Panc1 (cell line): ENCODE measurements at regions not wholly inside any gene's neighbourhood (a gene's known extent, or its start where the extent isn't known, plus 50 kb on each side); places are given as distances from the start of the nearest gene placed in this dataset.

Experiments
- POLR2AphosphoS5 ChIP-seq: IDR thresholded peaks from 2 replicates; pipeline ENCODE4 v1.6.1; 2012; ENCODE audit warnings: mild to moderate bottlenecking, low read depth, low read length, moderate library complexity
- SIN3A ChIP-seq: IDR thresholded peaks from 2 replicates; pipeline ENCODE4 v1.6.1; 2012; ENCODE audit warnings: low read depth, mild to moderate bottlenecking, low read length, moderate library complexity, borderline replicate concordance; ENCODE audit not compliant: insufficient read depth
- TCF7L2 ChIP-seq: IDR thresholded peaks from 2 replicates; pipeline ENCODE4 v1.6.1; 2011; ENCODE audit warnings: mild to moderate bottlenecking, low read depth, low read length, inconsistent platforms
- TF ChIP-seq, protein P1 (sequence below): fragments of 450-650 bp; IDR thresholded peaks from 2 replicates; pipeline ENCODE4 v1.5.1; 2017; ENCODE audit warnings: mild to moderate bottlenecking
- TF ChIP-seq, protein P2 (sequence below), 2 experiments: IDR thresholded peaks; 2 replicates each; pipeline ENCODE4 v1.6.1; 2011 to 2012; ENCODE audit warnings: low read depth in 2 of 2, control low read depth in 1 of 2, low read length in 1 of 2, mild to moderate bottlenecking in 1 of 2, moderate library complexity in 1 of 2; ENCODE audit not compliant: insufficient read depth in 1 of 2

DNA sequence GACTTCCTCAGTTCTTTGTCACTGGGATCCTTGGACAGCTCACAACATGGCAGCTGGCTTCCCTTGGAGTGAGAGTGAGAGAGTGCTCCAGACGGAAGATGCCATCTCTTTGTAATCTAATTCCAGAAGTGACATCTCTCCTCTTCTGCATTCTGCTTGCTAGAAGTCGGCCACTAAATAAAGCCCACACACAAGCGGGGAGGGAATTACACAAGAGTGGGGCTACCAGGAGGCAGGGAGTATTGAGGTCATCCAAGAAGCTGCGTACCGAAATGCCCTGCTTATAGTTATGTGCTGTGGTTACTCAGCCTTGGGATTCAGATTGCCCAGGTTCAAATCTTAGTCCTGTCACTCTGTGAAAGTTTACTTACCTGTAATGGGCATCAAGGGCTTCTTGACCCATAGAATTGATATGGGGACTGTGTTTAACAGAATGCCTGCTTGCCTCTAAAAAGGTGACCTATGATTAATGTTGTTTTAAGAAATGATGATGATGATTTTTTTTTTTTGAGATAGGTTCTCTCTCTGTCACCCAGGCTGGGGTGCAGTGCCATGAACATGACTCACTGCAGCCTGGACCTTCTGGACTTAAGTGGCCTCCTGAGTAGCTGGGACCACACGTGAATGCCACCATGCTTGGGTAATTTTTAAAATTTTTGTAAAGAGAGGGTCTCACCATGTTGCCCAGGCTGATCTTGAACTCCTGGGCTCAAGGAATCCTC, 120.9 kb upstream of the HS3ST2 start:
- TF ChIP-seq, protein P1, sequence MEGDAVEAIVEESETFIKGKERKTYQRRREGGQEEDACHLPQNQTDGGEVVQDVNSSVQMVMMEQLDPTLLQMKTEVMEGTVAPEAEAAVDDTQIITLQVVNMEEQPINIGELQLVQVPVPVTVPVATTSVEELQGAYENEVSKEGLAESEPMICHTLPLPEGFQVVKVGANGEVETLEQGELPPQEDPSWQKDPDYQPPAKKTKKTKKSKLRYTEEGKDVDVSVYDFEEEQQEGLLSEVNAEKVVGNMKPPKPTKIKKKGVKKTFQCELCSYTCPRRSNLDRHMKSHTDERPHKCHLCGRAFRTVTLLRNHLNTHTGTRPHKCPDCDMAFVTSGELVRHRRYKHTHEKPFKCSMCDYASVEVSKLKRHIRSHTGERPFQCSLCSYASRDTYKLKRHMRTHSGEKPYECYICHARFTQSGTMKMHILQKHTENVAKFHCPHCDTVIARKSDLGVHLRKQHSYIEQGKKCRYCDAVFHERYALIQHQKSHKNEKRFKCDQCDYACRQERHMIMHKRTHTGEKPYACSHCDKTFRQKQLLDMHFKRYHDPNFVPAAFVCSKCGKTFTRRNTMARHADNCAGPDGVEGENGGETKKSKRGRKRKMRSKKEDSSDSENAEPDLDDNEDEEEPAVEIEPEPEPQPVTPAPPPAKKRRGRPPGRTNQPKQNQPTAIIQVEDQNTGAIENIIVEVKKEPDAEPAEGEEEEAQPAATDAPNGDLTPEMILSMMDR, result no peak
- no peak for TF ChIP-seq POLR2AphosphoS5
- no peak for TF ChIP-seq SIN3A
- TF ChIP-seq, protein P2, sequence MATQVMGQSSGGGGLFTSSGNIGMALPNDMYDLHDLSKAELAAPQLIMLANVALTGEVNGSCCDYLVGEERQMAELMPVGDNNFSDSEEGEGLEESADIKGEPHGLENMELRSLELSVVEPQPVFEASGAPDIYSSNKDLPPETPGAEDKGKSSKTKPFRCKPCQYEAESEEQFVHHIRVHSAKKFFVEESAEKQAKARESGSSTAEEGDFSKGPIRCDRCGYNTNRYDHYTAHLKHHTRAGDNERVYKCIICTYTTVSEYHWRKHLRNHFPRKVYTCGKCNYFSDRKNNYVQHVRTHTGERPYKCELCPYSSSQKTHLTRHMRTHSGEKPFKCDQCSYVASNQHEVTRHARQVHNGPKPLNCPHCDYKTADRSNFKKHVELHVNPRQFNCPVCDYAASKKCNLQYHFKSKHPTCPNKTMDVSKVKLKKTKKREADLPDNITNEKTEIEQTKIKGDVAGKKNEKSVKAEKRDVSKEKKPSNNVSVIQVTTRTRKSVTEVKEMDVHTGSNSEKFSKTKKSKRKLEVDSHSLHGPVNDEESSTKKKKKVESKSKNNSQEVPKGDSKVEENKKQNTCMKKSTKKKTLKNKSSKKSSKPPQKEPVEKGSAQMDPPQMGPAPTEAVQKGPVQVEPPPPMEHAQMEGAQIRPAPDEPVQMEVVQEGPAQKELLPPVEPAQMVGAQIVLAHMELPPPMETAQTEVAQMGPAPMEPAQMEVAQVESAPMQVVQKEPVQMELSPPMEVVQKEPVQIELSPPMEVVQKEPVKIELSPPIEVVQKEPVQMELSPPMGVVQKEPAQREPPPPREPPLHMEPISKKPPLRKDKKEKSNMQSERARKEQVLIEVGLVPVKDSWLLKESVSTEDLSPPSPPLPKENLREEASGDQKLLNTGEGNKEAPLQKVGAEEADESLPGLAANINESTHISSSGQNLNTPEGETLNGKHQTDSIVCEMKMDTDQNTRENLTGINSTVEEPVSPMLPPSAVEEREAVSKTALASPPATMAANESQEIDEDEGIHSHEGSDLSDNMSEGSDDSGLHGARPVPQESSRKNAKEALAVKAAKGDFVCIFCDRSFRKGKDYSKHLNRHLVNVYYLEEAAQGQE (IDR thresholded peaks at IDR 0.05; ENCODE audit: insufficient read depth in 1 of 2, low read depth in 2 of 2, low read length in 1 of 2), result no peak
- TF ChIP-seq TCF7L2, result no peak
